HG03196 (cell line): ENCODE measurements at regions not wholly inside any gene's neighbourhood (a gene's known extent, or its start where the extent isn't known, plus 50 kb on each side); places are given as distances from the start of the nearest gene placed in this dataset.

Experiments
- ATAC-seq: cut with Tn5 transposase; IDR thresholded peaks from one replicate; pipeline ENCODE4 v1.9.1; 2021; ENCODE audit not compliant: unreplicated experiment

DNA sequence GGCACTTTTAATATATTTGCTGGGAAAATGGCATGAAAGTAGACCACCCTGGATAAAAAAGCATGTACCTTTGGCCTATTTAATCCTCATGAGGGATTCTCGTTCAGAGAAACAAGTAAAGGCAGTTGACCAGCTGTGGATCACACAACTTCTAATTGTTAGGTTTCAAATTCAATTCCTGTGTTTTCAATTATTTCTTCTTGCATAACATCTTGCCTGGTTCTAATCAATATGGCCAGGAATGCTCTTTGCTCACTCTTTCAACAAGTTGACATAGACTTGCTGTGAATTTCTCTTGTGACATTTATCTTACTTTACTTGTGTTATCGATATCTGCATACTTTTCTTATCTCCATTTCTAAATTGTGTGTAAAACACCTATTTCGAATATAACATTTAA is 211.8 kb downstream of the SLC7A11 start:
- ATAC-seq = no peak

DNA sequence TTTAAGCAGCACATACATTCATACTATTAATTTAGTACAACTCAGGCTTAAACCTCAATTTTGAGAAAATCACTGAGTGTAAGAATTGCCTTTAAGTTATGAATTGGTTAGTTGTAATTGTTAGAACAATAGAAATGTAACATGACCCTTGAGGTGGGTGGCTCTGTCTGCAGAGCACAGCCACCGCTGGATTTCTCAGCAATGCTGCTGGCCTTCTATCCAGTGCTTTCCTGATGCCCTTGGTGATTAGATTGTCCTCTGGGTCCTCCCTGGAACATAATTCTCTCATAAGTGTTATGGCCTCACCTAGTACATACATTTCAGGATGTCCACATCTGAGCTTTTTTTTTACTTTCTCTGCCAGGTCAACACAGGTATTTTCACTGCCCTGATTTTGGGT is 213.2 kb downstream of the SLC7A11 start:
- ATAC-seq = no peak

DNA sequence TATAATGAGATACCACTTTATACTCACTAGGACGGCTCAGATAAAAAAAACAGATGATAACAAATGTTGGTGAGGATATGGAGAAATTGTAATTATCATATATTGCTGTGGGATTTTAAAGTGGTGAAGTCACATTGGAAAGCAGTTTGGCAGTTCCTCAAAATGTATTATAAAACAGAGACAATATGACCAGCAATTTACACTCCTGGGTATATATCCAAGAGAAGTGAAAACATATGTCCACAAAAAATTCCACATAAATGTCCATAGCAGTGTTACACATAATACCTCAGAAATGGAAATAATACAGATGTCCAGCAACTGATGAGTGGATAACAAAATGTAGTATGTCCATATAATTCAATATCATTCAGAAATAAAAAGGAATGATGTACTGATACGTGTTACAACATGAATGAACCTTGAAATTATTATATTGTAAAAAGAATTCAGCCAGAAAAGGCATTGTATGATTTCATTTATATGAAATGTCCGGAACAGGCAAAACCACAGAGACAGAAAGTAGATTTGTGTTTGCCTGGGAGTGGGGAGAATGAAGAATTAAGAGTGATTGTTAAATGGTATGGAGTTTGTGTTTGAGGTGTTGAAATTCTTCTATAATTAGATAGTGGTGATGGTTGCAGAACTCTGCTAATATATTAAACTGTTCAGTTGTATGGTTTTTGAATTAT is 220.9 kb downstream of the SLC7A11 start:
- no peak for ATAC-seq

DNA sequence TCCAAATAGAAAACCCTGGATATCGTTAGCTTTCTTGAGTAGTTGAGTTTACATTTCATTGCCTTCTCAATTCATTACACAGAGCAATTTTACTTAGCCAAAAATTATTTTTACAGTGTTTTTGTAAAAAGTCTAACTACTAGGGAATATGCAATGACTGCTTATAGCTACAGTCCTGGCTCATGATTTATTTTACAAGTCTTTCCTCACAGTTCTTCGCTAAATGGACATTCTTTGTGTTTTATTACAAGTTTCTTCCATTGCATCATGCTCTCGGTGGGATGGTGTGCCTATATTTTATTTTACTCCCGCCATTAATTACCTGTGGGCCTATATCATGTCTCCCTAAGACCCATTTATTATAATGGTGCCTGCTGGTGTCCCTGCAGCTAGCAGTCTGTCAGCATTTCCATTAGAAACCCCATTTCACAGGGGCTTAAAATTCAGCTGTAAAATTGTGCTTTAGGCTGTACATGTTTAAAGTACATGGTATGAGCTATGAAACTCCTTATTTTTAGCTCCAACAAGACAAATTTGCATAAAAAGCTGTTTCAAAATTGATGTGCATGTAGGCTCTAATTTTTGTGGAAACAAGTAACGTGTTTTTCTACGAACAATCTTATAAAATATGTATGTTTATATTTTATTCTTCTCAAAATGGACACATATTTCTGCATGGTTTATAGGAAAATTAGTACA is 227.4 kb downstream of the SLC7A11 start:
- no peak for ATAC-seq

DNA sequence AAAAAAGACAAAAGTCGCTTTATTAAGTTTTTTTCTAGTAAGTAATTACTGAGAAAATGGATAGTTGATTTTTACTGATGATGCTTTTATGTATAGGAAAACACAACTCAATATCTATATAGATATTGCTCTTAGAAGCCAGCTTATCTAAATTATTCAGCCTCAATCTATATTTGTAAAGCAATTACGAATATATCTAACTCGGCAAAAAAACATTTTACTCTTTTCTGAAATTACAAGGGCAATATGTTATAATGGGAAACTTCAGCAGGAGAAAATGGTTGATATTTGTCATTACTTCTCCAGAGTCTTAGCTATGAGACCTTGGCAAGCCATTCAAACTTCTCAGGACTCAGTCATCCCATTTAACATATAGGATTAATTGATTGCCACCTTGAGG is 228.5 kb downstream of the SLC7A11 start:
- ATAC-seq = no peak

DNA sequence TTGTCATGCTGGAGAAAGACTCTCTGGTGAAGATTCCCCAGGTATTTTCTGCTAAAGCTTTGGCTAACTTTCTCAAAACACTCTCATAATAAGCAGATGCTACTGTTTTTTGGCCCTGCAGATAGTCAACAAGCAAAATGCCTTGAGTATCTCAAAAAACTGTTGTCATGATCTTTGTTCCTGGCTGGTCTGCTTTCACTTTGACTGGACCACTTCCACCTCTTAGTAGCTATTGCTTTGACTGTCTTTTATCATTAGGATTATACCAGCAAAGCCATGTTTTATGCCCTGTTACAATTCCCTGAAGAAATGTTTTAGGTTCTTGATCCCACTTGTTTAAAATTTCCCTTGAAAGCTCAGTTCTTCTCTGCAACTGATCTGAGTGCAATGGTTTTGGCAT is 231.5 kb downstream of the SLC7A11 start:
- no peak for ATAC-seq

DNA sequence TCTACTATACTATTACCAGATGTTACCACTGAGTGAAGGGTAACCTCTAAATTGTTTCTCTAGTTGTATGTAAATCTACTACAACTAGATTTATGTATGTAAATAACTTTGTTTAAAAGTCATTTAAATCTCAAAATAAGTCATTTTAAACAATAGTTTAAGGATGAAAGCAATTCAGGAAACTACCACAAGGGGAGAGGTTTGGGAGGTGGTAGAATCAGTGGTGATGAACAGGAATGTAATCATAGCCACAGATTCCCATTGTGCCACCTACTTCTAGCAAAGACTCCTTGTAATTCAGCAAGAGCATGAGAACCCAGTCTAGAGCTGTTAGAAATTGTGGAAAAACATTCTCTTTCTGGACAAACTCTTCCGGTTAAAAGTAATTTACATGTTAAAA is 234.6 kb downstream of the SLC7A11 start:
- ATAC-seq = no peak

DNA sequence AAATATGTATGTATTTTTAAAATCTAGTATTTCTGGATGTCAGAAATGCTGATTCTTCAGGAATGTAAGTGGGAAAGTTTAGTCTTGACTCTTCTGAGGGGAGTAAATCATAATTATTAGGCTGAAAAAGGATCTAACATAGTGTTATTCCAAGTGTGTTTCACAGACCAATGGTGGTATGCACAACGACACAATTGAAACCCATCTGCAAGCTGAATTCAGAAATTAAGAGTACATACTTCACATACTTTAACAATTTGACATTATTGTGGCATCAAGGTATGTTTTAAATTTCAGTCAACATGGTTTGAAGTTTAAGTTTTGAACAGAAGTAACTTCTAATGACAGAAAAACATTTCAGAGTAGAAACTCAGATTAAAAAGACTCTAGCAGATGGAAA is 236.7 kb downstream of the SLC7A11 start:
- no peak for ATAC-seq

DNA sequence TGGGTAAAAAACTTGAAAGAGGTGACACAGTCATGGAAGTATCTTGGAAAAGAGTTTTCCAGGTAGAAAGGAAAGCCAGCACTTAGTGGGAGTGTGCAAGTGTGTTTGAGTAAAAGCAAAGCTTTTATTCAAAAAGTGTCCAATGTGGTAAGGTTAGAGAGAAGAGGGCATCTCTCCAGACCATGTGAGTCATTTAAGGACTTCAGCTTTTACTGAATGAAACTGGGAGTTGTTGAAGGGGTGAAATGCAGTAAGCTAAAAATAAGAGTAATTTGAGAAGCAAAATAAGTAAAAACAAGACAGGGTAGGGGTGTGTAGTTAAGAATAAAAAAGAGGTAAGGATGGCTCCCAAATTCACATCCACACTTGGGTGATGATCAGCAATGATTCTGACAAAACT is 238.9 kb downstream of the SLC7A11 start:
- peak; percentile 93 for ATAC-seq

DNA sequence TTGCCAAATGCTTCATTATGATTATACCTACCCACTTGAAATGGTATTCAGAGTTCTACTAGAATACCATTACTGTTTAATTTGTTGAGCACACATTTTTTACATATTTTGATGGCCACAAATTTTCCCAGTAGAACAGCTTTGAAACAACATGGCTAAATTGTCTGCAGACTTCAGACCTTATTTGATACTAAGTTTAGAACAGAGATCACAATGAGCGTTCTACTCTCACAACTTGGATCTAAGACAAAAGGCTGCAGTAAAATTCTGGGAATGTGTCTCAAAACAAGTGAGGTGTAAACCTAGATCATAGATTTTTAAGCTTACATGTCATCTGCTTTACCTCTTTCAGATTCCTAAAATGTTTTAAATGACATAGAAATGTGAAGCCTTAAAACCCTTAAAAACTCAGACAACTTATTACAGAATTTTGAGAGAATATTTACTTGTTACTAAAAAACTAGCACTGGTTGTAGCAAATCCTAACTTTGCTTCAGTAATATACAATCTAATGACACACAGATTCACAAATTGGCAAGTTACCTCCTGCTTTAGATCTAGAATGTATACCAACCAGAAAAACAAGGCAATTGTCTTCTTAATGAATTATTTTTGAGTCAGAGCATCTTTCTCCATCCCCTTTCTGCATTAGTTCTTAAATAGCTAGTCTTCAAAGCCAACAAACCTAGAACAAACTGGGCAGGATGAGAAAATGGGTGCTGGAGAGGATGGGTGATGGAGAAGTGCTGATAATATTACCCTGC is 243.3 kb downstream of the SLC7A11 start:
- no peak for ATAC-seq

DNA sequence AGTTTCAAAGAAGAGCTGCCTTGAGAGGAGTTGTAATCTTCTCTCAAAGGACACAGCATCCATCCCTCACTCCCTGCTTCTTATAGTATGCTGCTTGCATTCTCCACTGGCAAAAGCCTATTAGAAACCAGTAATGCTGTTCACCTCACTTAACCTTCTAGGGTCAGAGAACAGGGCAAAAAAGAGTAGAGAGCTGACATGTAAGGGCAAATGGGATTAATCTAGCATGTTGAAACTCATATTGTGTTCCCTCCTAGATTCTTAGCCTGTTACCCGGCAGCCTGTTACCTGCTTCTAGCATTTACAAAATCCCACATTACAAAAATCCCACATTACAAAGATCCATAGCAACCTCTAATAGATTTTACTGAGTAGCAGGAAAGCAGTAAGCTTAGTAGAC is 244.7 kb downstream of the SLC7A11 start:
- no peak for ATAC-seq

DNA sequence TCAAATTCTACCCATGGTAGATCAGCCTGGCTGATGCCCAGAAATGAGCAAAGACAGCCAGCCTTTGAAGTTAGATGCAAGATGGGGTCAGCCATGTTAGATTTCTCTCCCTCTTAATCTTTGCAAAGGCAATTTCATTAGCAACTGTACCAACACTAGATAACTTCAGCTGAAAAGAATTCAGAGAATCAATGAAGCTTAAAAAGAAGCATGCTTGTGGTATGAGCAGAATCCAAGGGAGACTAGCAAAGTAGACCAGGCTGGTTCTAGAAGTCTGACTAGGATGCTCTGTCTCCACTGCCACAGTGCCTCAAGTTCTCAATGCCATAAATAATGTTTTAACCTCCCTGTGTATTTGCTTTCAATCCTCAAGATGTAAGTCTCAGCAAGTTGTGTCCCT is 247.3 kb downstream of the SLC7A11 start:
- ATAC-seq = no peak

DNA sequence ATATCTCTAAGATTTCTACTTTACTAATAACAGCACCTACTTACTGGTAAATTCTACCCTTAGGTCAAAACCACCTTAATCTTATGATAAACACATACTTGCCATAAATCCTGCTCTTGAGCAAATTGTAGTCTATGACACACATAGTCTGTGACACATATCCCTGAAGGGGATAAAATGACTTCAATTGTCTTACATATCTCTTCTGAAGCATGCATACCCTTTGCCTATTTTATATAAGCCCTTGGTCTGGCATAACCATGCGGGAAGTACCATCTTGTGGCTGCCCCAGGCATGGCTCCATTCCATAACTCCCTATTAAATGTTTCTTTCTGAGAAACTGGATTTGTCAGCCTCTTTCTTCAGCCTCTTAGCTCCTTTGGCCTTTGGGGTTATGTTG is 248.9 kb downstream of the SLC7A11 start:
- no peak for ATAC-seq

DNA sequence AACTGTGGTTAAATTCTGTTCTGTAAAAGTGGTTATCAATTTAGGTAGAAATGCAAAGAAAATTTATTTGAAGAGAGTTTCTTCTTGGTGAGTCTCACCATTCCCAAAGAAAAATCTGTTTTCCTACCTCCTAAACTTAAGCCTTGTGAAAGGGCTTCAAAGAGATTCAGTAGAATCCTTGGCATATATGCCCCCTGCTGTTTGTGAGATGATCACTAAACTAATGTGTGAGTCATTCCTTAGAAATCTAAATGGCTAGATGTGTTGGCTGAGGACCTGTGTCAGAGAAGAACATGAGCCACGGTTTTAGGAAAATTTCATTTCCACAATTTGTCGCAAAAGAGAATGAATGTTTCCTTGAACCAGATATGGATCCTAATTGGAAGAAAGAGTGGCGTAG is 260.9 kb downstream of the SLC7A11 start:
- ATAC-seq = no peak

DNA sequence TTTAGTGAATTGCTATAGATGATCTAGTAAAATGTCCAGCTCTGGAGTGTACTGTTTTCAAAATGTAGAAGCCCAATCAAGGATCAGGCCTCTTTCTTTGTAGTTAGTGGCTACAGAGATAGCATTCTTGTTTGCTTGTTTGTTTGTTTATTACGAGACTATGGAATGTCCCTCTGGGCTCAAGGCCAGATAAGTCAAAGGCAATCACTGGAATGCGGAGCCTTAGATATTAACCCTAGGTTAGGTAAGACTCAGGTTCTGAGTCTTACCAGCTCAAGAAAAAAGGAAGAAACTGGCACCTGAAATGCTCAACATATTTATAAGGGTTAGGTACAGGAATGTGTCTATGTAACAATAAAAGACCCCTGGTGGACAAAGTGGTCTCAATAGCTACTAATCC is 261.5 kb downstream of the SLC7A11 start:
- ATAC-seq = no peak

DNA sequence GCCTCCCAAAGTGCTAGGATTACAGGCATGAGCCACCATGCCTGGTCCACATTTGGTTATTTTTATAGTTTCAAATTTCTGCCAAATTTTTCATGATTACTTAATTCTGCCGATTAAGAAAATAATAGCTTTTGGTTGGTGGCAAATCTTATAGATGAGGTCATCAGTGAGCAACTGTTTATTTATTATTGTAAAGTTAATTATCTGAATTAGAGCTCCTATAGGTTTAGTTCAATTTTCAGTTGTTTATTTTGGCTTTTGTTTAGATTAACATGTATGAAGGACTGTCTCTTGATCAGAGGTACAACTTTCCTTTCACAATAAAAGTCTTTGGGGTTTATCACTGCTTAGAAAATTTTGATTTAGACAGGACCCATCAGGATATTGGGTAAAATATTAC is 262.2 kb downstream of the SLC7A11 start:
- no peak for ATAC-seq

DNA sequence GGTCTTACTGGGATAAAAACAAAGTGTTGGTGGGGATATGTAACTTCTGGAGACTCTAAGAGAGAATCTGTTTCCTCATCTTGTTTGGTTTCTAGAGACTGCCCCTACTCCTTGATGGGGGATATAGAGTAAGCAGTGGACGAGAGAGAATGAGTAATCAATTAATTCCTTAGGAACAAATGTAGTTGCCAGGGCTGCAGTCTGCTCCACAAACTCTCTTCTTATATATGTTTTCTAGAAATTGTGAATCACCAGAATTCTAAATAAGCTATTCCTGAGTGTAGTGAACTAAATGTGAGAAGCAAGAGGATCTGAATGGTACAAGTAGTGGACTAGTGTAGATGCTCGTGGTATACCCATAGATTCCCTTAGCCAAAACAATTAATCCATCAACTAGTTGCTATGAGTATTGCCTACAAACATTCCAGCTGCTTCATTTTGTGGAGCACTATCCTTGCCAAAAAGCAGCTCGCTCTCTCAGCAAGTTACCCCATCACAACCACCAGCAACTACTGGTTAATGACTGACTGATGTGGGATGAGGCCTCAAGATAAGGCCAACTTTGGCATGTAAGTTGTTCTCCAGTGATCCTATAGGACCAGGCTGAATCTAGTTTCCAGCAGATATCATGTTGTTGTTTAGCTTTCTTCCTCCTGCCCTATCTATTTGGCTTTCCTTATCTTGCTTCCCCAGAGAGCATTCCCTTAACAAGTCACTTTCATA is 273.0 kb downstream of the SLC7A11 start:
- ATAC-seq = no peak

DNA sequence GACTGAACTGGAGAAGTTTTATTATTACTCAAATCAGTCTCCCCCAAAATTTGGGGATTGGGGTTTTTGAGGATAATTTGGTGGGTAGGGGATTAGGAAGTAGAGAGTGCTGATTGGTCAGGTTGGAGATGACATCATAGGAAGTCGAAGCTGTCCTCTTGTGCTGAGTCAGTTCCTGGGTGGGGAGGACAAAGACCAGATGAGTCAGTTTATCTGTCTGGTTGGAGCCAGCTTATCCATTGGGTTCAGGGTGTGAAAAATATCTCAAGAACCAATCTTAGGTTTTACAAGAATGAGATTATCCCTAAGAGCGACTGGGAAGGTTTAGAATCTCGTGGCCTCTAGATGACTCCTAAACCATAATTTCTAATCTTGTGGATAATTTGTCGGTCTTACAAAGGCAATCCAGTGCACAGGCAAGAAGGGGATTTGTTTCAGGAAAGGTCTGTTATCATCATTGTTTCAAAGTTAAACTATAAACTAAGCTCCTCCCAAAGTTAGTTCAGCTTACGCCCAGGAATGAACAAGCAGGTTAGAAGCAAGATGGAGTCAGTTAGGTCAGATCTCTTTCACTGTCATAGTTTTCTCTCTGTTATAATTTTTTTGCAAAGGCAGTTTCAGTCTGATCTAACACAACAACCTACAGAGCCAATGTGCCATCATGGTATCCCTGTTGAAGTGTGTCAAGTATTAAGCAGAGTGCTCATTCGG is 274.5 kb downstream of the SLC7A11 start:
- no peak for ATAC-seq

DNA sequence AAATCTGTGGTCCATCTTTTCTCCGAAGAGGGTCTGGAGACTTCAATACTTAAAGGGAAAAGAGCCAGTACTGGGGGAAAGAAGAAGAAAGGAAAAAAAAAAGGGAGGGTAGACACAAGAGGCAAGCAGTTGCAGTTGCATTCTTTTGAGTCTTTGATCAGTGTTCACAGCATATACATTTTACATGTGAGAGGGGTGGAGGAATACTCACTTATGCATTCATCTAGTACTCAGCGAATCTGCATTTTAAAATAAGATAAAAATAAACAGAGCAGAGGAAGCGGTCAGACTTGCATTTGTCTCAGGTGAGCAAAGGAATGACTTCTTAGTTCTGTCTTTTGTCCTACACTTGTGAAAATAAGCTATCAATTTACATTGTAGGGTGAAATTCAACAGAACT is 275.6 kb downstream of the SLC7A11 start:
- no peak for ATAC-seq

DNA sequence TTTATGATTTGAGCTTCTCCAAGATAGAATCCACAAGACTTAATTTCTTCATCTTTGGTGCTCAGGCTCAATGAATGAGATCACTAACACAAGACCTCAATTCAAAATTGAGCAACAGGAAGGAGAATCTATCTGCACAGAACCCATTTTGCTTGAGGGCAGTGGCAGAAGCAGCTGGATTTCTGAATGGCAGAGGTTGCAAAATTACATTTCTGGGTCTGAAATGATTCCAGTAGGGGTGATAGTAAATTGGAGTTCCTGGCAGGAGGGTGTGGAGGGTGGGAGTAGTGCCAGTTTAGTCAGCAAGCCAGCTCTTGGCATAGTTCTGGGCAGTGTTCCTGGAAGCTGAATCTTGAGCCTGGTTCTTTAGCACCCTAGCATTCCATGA is 281.1 kb downstream of the SLC7A11 start:
- no peak for ATAC-seq
